Activated naive CD8-positive, alpha-beta T cell treated with anti-CD3 and anti-CD28 coated beads, Interleukin-2, amount 10 ng/mL, durations not matched to agents 7 days and 5 days (primary cell): ENCODE measurements at regions not wholly inside any gene's neighbourhood (a gene's known extent, or its start where the extent isn't known, plus 50 kb on each side); places are given as distances from the start of the nearest gene placed in this dataset.

ENCODE experiments used
- ATAC-seq: fragments of 150-1000 bp; cut with Tn5 transposase; one replicate; pipeline ENCODE4 v1.10.0; 2021; ENCODE audit warnings: low read depth, moderate library complexity
- POLR2A ChIA-PET: fragments of 350-600 bp; sonication (Branson Sonifier 250); formaldehyde crosslinking; loops from one replicate; lab custom pipeline; 2021; ENCODE audit warnings: antibody characterized with exemption; lab: Charles Lee
- DNase-seq: peaks from one replicate; pipeline ENCODE4 v3.0.0; 2021
- H3K27ac Mint-ChIP-seq: one replicate; pipeline ENCODE4 v1.8.0; 2022; ENCODE audit warnings: mild to moderate bottlenecking, mixed read lengths
- H3K27me3 Mint-ChIP-seq: one replicate; pipeline ENCODE4 v1.8.0; 2022; ENCODE audit warnings: mild to moderate bottlenecking, moderate library complexity, mixed read lengths
- H3K36me3 Mint-ChIP-seq: one replicate; pipeline ENCODE4 v1.8.0; 2021; ENCODE audit warnings: mild to moderate bottlenecking, mixed read lengths
- H3K4me1 Mint-ChIP-seq: one replicate; pipeline ENCODE4 v1.8.0; 2021; ENCODE audit warnings: mixed read lengths
- H3K4me3 Mint-ChIP-seq: one replicate; pipeline ENCODE4 v1.8.0; 2022; ENCODE audit warnings: mild to moderate bottlenecking, moderate library complexity, mixed read lengths
- H3K9me3 Mint-ChIP-seq: one replicate; pipeline ENCODE4 v1.8.0; 2021; ENCODE audit warnings: mixed read lengths

GRCh38 chr15:89421219-89421618 is 75.2 kb downstream of the RHCG start:
- POLR2A ChIA-PET, result no interaction called here
- DNase-seq (no peak), ATAC-seq (no peak)
- peaks cover under 1% of the 10 kb centered on the region for H3K4me1 Mint-ChIP-seq
- H3K27me3 Mint-ChIP-seq, result peaks cover 56% of the 10 kb centered on the region
- H3K4me3 Mint-ChIP-seq, result no peak overlapping the region
- no peaks in the 10 kb centered on the region for H3K9me3 Mint-ChIP-seq
- no peaks in the 10 kb centered on the region for H3K36me3 Mint-ChIP-seq
- H3K27ac Mint-ChIP-seq, result no peak overlapping the region

- H3K36me3 Mint-ChIP-seq, result no peaks in the 10 kb centered on the region
- H3K4me3 Mint-ChIP-seq, result no peak overlapping the region
- no peaks in the 10 kb centered on the region for H3K9me3 Mint-ChIP-seq
- peak; percentile 76 for DNase-seq
- H3K4me1 Mint-ChIP-seq, result peaks cover 2% of the 10 kb centered on the region
- H3K27ac Mint-ChIP-seq, result no peak overlapping the region
- POLR2A ChIA-PET, result no interaction called here
- peaks cover 66% of the 10 kb centered on the region for H3K27me3 Mint-ChIP-seq
- no peak for ATAC-seq
Measured at GRCh38 chr15:89419370-89419984, 76.9 kb downstream of the RHCG start.

- POLR2A ChIA-PET, result no interaction called here
- H3K4me3 Mint-ChIP-seq, result no peak overlapping the region
- no peaks in the 10 kb centered on the region for H3K36me3 Mint-ChIP-seq
- no peak for ATAC-seq
- H3K27ac Mint-ChIP-seq, result no peak overlapping the region
- H3K4me1 Mint-ChIP-seq, result peaks cover 3% of the 10 kb centered on the region
- no peaks in the 10 kb centered on the region for H3K9me3 Mint-ChIP-seq
- DNase-seq, result no peak
- H3K27me3 Mint-ChIP-seq, result peaks cover 73% of the 10 kb centered on the region
Measured at GRCh38 chr15:89417206-89417725, 79.1 kb downstream of the RHCG start.

- Mint-ChIP-seq H3K9me3 (no peaks in the 10 kb centered on the region), H3K27ac (no peak overlapping the region), H3K27me3 (peaks cover 75% of the 10 kb centered on the region), H3K4me1 (peaks cover 6% of the 10 kb centered on the region), H3K36me3 (no peaks in the 10 kb centered on the region), H3K4me3 (no peak overlapping the region)
- ATAC-seq (peak; percentile 76), DNase-seq (peak; percentile 81)
- POLR2A ChIA-PET, result no interaction called here
Measured at GRCh38 chr15:89416339-89417183, 79.8 kb downstream of the RHCG start.

- peaks cover 8% of the 10 kb centered on the region for H3K4me1 Mint-ChIP-seq
- no peaks in the 10 kb centered on the region for H3K9me3 Mint-ChIP-seq
- DNase-seq, result no peak
- H3K36me3 Mint-ChIP-seq, result no peaks in the 10 kb centered on the region
- ATAC-seq, result no peak
- H3K27me3 Mint-ChIP-seq, result peaks cover 89% of the 10 kb centered on the region
- H3K4me3 Mint-ChIP-seq, result no peak overlapping the region
- POLR2A ChIA-PET, result no interaction called here
- H3K27ac Mint-ChIP-seq, result no peak overlapping the region
Measured at GRCh38 chr15:89414571-89414970, 79.9 kb upstream of the POLG start.

- Mint-ChIP-seq H3K4me1 (peaks cover 13% of the 10 kb centered on the region), H3K4me3 (no peak overlapping the region), H3K9me3 (no peaks in the 10 kb centered on the region), H3K27ac (no peak overlapping the region), H3K27me3 (peaks cover 91% of the 10 kb centered on the region), H3K36me3 (no peaks in the 10 kb centered on the region)
- POLR2A ChIA-PET, result no interaction called here
- DNase-seq, result no peak
- no peak for ATAC-seq
Measured at GRCh38 chr15:89413877-89414276, 79.3 kb upstream of the POLG start.

GRCh38 chr15:89412905-89413411 is 78.3 kb upstream of the POLG start:
- POLR2A ChIA-PET, result no interaction called here
- Mint-ChIP-seq H3K27ac (no peak overlapping the region), H3K9me3 (no peaks in the 10 kb centered on the region), H3K36me3 (no peaks in the 10 kb centered on the region), H3K27me3 (peaks cover 92% of the 10 kb centered on the region), H3K4me3 (no peak overlapping the region), H3K4me1 (peaks cover 20% of the 10 kb centered on the region)
- ATAC-seq (no peak), DNase-seq (no peak)

GRCh38 chr15:89410039-89410435 is 75.4 kb upstream of the POLG start:
- Mint-ChIP-seq H3K4me1 (peaks cover 28% of the 10 kb centered on the region), H3K9me3 (no peaks in the 10 kb centered on the region), H3K27ac (no peak overlapping the region), H3K36me3 (peaks cover 2% of the 10 kb centered on the region), H3K4me3 (no peak overlapping the region), H3K27me3 (peaks cover 96% of the 10 kb centered on the region)
- POLR2A ChIA-PET, result interaction anchor here (0.5 kb wide), 1 partner anchor 317 kb away, joined by 8 read pairs; no protein-coding TSS in a partner anchor
- ATAC-seq (no peak), DNase-seq (peak; percentile 37)

GRCh38 chr15:89409184-89410038 is 74.8 kb upstream of the POLG start:
- peak overlapping the region; percentile 83 for H3K4me3 Mint-ChIP-seq
- H3K4me1 Mint-ChIP-seq, result peaks cover 28% of the 10 kb centered on the region
- ATAC-seq (no peak), DNase-seq (peak; percentile 61)
- no peak overlapping the region for H3K27ac Mint-ChIP-seq
- H3K27me3 Mint-ChIP-seq, result peaks cover 97% of the 10 kb centered on the region
- no peaks in the 10 kb centered on the region for H3K9me3 Mint-ChIP-seq
- POLR2A ChIA-PET, result interaction anchor here (0.5 to 1.0 kb wide), 2 partner anchors 74 to 317 kb away, joined by 4 to 8 read pairs; partner anchors contain the start of gene POLG
- H3K36me3 Mint-ChIP-seq, result peaks cover 2% of the 10 kb centered on the region

- Mint-ChIP-seq H3K4me1 (peaks cover 28% of the 10 kb centered on the region), H3K36me3 (peaks cover 2% of the 10 kb centered on the region), H3K4me3 (peak overlapping the region; percentile 83), H3K27me3 (peaks cover 97% of the 10 kb centered on the region), H3K9me3 (no peaks in the 10 kb centered on the region), H3K27ac (peak overlapping the region; percentile 68)
- DNase-seq (peak; percentile 35), ATAC-seq (no peak)
- POLR2A ChIA-PET, result interaction anchor here (0.5 to 1.0 kb wide), 2 partner anchors 54 to 73 kb away, joined by 3 to 4 read pairs; partner anchors contain the start of gene POLG
Measured at GRCh38 chr15:89408372-89409183, 74.0 kb upstream of the POLG start.

- H3K9me3 Mint-ChIP-seq, result no peaks in the 10 kb centered on the region
- no peak for ATAC-seq
- H3K4me1 Mint-ChIP-seq, result peaks cover 26% of the 10 kb centered on the region
- peak overlapping the region; percentile 51 for H3K4me3 Mint-ChIP-seq
- H3K36me3 Mint-ChIP-seq, result peaks cover 2% of the 10 kb centered on the region
- DNase-seq, result peak; percentile 51
- peaks cover 96% of the 10 kb centered on the region for H3K27me3 Mint-ChIP-seq
- POLR2A ChIA-PET, result no interaction called here
- no peak overlapping the region for H3K27ac Mint-ChIP-seq
Measured at GRCh38 chr15:89406940-89407607, 72.5 kb upstream of the POLG start.
